ENCODE measurements at regions not wholly inside any gene's neighbourhood (a gene's known extent, or its start where the extent isn't known, plus 50 kb on each side); places are given as distances from the start of the nearest gene placed in this dataset.
A peak's percentile ranks its signal among the peaks of the same experiment; 100 is the strongest.
"Not testable (repeated sequence)": the region's sequence is repeated elsewhere in the genome, so short reads cannot be mapped to it uniquely, and the experiment has no call there.

GRCh38 chr7:142499635-142500034 lies 241.8 kb upstream of the PRSS58 start:
- DNase-seq (ENCODE audit: low read depth) = no peak

GRCh38 chr7:142498364-142498763 lies 240.5 kb upstream of the PRSS58 start:
- no peak for DNase-seq (ENCODE audit: low read depth)

GRCh38 chr7:142496545-142496991 lies 238.7 kb upstream of the PRSS58 start:
- DNase-seq (ENCODE audit: low read depth) = peak; percentile 56

GRCh38 chr7:142495879-142496278 lies 238.0 kb upstream of the PRSS58 start:
- DNase-seq (ENCODE audit: low read depth) = not testable (repeated sequence)

- DNase-seq (ENCODE audit: low read depth) = not testable (repeated sequence)
Measured at GRCh38 chr7:142495301-142495700, 237.4 kb upstream of the PRSS58 start.

GRCh38 chr7:142494021-142494420 lies 236.2 kb upstream of the PRSS58 start:
- DNase-seq (ENCODE audit: low read depth) = no peak

- DNase-seq (ENCODE audit: low read depth) = no peak
Measured at GRCh38 chr7:142488842-142489241, 231.0 kb upstream of the PRSS58 start.

GRCh38 chr7:142488036-142488633 lies 230.3 kb upstream of the PRSS58 start:
- no peak for DNase-seq (ENCODE audit: low read depth)

- not testable (repeated sequence) for DNase-seq (ENCODE audit: low read depth)
Measured at GRCh38 chr7:142487565-142487964, 229.7 kb upstream of the PRSS58 start.

- no peak for DNase-seq (ENCODE audit: low read depth)
Measured at GRCh38 chr7:142487124-142487523, 229.3 kb upstream of the PRSS58 start.

GRCh38 chr7:142485617-142486226 lies 227.9 kb upstream of the PRSS58 start:
- peak; percentile 14 for DNase-seq (ENCODE audit: low read depth)

- no peak for DNase-seq (ENCODE audit: low read depth)
Measured at GRCh38 chr7:142483659-142484317, 225.9 kb upstream of the PRSS58 start.

GRCh38 chr7:142482891-142483658 lies 225.2 kb upstream of the PRSS58 start:
- peak; percentile 65 for DNase-seq (ENCODE audit: low read depth)

- peak; percentile 35 for DNase-seq (ENCODE audit: low read depth)
Measured at GRCh38 chr7:142481548-142481947, 223.7 kb upstream of the PRSS58 start.

GRCh38 chr7:142478479-142479220 lies 220.8 kb upstream of the PRSS58 start:
- peak; percentile 66 for DNase-seq (ENCODE audit: low read depth)

- not testable (repeated sequence) for DNase-seq (ENCODE audit: low read depth)
Measured at GRCh38 chr7:142477801-142478200, 219.9 kb upstream of the PRSS58 start.

- DNase-seq (ENCODE audit: low read depth) = no peak
Measured at GRCh38 chr7:142477079-142477651, 219.3 kb upstream of the PRSS58 start.

GRCh38 chr7:142476077-142476476 lies 218.2 kb upstream of the PRSS58 start:
- no peak for DNase-seq (ENCODE audit: low read depth)

GRCh38 chr7:142471820-142472219 lies 214.0 kb upstream of the PRSS58 start:
- DNase-seq (ENCODE audit: low read depth) = no peak

GRCh38 chr7:142470544-142470830 lies 212.6 kb upstream of the PRSS58 start:
- no peak for DNase-seq (ENCODE audit: low read depth)

- no peak for DNase-seq (ENCODE audit: low read depth)
Measured at GRCh38 chr7:142469696-142470543, 212.1 kb upstream of the PRSS58 start.
